T follicular helper cell (primary cell): ENCODE measurements at regions not wholly inside any gene's neighbourhood (a gene's known extent, or its start where the extent isn't known, plus 50 kb on each side); places are given as distances from the start of the nearest gene placed in this dataset.

Experiments used
- DNase-seq: peaks from one replicate; pipeline ENCODE4 v3.0.0-alpha.2; 2020; ENCODE audit warnings: low read depth

- no peak for DNase-seq
Observed at GRCh38 chr13:40077396-40078027, 422.1 kb downstream of the COG6 start.

GRCh38 chr13:40079721-40080120 lies 424.3 kb downstream of the COG6 start:
- DNase-seq = no peak

GRCh38 chr13:40080676-40081075 lies 425.2 kb downstream of the COG6 start:
- DNase-seq = no peak

GRCh38 chr13:40082639-40083038 lies 427.2 kb downstream of the COG6 start:
- no peak for DNase-seq

GRCh38 chr13:40083841-40084240 lies 428.4 kb downstream of the COG6 start:
- DNase-seq = no peak

DNA sequence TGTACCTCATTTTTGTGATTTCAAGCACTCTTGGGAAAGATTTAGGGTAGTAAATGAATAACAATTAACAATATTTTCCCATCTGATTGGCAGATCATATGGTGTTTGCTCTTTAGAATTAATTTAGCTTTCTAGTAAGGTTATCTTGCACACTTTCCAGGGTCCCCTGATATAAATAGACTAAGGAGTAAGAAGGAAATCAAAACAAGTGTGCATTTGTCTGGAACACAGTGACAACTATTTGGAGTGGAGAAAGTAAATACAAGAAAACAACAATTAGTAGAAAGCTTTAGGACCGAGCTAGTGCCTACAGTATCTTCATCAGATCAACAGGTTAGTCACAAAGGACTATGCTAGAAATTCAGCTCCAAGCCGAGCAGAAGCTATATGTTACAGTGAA lies 429.5 kb downstream of the COG6 start:
- DNase-seq = no peak

DNA sequence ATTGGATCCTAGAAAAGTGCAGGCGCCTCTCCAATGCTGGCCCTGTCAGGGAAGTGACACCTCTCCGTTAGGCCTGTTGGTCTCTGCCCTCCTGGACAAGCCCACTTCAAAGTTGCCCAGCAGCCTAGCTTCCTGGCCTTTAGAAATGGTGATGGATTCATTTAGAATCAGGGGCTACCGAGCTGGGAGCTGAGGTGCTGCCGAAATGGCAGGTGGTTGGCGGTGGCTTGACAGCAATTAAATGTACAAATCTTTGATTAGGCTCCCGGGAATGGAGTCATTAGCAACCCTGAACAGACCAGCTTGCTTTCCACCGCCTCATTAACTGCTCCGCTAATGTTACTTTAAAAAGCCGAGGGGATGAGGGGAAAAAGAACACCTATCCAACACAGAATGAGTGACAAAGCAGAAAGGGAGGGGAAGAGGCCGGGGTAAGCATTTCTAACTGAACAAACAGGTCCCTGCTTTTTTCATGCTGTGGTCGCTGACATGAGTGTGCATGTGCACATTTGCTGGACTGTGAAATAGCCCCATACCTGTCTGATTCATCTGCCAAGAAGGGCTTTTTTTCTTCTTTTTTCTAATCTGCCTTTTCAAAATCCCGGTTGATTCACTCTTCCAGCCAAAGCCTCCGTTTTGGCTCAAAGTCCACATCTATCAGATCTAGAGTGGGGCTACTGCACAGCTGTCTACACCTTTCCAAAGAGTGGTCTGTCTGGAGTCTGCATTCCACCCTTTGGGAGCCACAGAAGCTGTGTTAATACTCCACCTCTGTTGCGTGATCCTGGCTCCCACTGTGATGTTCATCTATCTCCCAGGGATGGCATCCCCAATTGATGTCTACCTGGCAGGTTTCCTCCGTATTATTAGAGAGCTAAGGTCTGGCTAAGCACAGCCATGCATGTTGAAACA lies 431.9 kb downstream of the COG6 start:
- DNase-seq = no peak

GRCh38 chr13:40094056-40094455 lies 438.6 kb downstream of the COG6 start:
- DNase-seq = no peak

- no peak for DNase-seq
Observed at GRCh38 chr13:40095695-40096356, 440.4 kb downstream of the COG6 start.

DNA sequence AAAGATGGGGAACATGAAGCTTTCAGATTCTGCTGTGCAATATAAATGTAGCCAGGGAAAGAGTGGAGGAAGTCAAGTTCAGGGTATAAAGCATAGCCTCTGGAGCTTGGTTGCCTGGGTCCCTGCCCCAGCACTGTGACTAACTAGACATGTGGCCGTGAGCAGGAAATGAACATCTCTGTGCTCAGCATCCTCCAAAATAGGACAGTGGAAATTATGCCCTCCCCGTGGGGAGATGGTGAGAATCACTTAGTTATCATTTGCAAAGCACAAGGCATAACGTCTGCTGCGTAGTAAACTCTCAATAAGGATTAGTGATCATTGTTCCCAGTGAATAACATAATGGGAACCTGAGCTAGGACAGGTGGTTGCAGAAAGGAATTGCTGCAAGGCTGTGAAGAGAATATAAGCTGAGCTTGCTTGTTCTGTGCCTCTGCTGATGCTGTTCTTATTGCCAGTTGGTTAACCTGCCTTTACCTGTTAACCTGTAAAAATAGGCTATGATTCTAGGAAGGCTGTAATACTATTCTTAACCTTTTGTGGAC lies 441.0 kb downstream of the COG6 start:
- no peak for DNase-seq

GRCh38 chr13:40098246-40098645 lies 442.8 kb downstream of the COG6 start:
- DNase-seq = no peak

DNA sequence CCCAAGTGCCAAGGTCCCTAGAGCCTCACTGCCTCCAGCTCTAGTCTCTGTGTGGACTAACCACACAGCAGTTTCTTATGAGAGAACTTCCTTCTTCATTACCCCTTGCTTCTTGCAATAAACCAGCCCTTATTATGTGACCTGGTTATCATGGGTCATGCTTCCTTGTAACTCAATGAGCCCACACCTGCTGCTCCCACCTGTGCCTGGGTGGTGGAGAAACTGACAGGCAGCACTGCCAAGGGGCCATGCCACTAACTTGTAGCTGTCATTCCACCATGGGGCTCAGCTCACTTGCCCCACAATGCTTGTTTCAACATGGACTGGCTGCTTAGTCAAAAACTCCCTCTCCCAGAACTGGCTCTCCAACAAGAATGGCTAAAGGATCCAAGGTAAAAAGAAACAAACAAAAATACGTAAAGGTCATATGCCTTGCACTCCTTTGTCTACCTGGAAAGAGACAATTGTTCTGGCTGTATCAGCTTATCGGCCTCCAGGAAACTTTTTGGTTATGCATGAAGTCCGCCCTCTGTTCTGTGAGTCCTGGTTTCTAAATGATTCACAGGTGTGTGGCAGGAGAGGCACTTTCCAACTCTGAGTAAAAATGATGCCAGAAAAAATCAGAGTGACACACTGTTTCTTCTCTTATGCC lies 446.4 kb downstream of the COG6 start:
- DNase-seq = no peak

DNA sequence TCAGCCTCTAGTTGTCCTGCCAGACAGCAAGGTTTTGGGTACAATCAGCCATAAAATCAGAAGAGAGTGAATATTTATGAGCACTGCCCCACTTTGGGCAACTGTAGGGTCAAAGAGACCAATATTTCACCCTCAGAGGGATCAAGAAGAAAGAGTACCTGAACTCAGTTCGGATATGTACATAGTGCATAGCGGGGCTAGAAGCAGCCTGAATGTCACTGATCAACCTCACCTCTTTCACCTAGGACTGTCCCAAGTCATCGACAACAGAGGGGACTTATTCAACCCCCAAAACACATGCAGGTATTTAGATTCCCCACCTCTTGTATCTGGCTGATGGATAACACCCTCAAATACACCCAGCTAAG lies 446.9 kb downstream of the COG6 start:
- DNase-seq = no peak

DNA sequence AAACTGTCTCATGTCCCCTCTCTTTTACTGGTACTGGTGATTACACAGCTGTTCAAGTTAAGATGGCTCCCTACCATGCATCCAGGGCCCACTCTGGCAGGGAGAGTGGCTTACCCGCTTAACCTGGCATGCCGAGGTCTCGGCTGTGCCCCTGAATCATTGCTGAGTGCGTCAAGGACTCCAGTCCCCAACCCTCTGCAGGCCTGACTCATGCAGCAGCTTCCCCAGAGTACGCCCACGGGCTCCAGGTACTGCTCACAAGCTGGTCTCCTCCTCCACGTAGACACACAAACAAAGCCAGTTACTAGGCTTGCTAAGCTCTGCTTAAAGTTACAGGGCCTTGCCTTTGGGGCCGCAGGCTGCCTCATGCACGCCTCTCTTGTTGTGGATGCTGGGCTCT lies 447.4 kb downstream of the COG6 start:
- no peak for DNase-seq

DNA sequence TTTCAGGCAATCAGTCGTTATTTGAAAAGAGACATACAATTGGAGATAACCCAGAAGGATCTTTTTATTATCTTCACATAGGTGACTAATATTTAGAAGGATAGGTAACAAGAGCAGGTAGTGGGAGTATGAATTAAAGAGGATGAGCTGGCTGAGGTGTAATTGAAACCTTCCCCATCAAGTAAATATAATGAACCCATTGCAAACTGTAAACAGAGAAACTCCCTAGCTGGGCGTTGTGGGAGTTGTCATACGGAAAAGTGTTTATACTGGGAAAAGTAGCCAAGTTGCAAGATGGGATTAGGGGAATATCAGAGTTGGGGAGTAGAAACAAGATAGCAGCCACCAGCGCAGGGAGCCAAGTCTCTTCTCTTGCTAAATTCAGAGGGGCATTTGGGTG lies 448.4 kb downstream of the COG6 start:
- no peak for DNase-seq

DNA sequence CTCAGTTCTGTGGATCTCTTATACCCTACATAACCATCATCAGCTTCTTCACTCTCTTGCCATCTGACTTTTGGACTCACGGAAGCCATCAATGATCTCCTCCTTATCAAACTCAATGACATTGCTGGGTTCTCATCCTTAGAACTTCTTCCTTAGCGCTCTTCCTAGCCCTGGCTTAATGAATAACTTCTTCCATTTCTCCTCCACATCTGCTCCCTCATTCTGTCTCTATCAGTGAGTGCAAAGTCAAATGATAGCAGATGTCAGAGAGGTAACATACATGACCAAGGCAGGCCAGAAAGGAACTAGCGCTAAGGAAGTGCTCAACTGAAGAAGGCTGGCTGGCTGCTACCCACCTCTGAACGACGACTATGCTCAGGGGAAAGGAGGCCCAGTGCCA lies 449.8 kb downstream of the COG6 start:
- no peak for DNase-seq

GRCh38 chr13:40109351-40109844 lies 453.9 kb downstream of the COG6 start:
- DNase-seq = no peak

DNA sequence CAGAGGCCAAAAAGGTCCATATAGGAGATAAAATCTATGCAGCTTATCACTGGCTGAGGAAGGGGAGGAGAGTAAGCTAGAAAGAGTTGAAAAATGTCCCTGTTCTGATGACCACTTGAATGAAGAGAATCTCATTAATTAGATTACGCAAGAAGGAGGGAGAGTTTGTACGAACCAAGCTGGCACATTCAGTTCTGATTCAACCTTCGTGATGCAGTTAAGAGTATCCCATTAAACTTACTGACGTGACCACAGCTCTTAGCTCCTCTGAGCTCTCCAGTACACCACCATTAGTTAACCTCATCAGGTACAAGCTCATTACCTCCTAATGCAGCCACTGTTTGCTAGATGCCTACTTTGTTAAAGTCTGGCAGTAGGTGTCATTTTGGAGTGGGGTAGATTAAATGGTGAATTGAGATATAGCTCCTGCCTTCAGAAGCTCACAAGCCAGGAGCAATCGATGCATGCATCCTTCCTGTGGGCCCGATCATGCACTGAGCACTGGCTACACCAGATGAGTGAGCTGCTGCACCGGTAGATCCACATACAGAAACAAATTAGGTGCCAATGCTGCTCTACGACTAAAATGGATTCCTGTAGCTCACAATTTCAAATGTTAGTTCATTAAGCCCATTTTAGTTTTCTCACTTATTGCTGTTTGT lies 458.3 kb downstream of the COG6 start:
- no peak for DNase-seq

- no peak for DNase-seq
Observed at GRCh38 chr13:40114305-40114896, 458.9 kb downstream of the COG6 start.

DNA sequence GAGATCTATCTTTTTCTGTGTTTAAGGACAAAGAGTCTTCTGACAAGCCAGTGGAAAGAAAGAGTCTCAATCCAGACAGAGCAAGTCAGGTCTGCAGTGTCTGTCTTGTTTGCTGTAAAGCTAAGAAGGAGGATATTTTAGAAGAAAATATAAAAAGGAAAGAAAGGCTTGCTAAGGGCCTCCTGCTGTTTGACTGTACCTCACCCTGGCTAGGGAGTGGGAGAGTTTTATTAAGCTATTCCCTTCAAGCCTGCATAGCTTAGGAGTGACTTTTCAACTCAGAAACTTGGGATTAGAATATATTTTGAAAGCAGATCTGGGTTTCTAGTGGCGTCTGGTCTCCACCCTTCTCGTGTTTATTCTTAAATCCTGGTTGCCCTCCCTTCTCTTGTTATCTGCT lies 460.0 kb downstream of the COG6 start:
- DNase-seq = no peak

DNA sequence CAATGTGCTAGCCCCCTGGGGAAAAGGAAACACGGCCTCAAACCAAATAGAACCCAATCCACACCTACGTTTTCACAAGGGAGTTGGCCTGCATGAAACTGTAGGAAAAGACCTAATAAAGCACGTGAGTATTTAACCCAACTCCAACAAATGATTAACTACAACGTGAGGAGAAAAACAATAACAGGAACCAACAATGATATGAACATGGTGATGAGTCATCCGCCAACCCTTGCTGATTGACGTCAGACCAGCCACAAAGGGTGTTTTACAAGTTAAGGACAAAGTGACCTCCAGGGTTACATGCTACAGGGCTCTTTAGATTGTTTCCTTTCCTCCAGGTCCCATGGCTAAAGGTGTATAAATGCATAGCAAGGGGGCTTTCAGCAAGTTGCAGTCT lies 460.5 kb downstream of the COG6 start:
- no peak for DNase-seq
